ENCODE measurements at regions not wholly inside any gene's neighbourhood (a gene's known extent, or its start where the extent isn't known, plus 50 kb on each side); places are given as distances from the start of the nearest gene placed in this dataset.

- TF ChIP-seq EP300 (IDR thresholded peaks at IDR 0.05; ENCODE audit: borderline replicate concordance in 1 of 2, low read depth in 2 of 2, low read length in 2 of 2) (no peak), ATF3 (IDR thresholded peaks at IDR 0.05; ENCODE audit: insufficient read depth, low read depth, low read length) (no peak), SIX5 (IDR thresholded peaks at IDR 0.05; ENCODE audit: low read depth, low read length) (no peak), KDM5A (IDR thresholded peaks at IDR 0.05; ENCODE audit: low read length) (no peak), ZNF274 (IDR thresholded peaks at IDR 0.05; ENCODE audit: borderline replicate concordance, extremely low read depth, low read length) (no peak), ASH2L (IDR thresholded peaks at IDR 0.05; ENCODE audit: low read length) (no peak), HDAC6 (IDR thresholded peaks at IDR 0.05; ENCODE audit: low read depth, low read length) (no peak), EZH2 (IDR thresholded peaks at IDR 0.05; ENCODE audit: low read depth, low read length, severe bottlenecking) (no peak), SIN3A (conservative IDR thresholded peaks at IDR 0.05 in 1 of 2, IDR thresholded peaks at IDR 0.05 in 1 of 2; ENCODE audit: low read depth in 1 of 2, low read length in 2 of 2) (no peak), SP2 (IDR thresholded peaks at IDR 0.05; ENCODE audit: low read length) (no peak), USF2 (IDR thresholded peaks at IDR 0.05; ENCODE audit: low read length) (no peak), SP4 (IDR thresholded peaks at IDR 0.05; ENCODE audit: low read length) (no peak), CREB1 (IDR thresholded peaks at IDR 0.05) (no peak), TAF7 (optimal IDR thresholded peaks at IDR 0.05; ENCODE audit: borderline replicate concordance, low read depth, low read length) (no peak), RBBP5 (IDR thresholded peaks at IDR 0.05; ENCODE audit: borderline replicate concordance, low read depth, low read length) (no peak), CTCF (IDR thresholded peaks at IDR 0.05; ENCODE audit: control extremely low read depth in 1 of 3, insufficient read depth in 1 of 3, low read depth in 1 of 3, low read length in 3 of 3) (no peak), SRF (IDR thresholded peaks at IDR 0.05; ENCODE audit: low read depth, low read length) (no peak), GABPA (IDR thresholded peaks at IDR 0.05; ENCODE audit: borderline replicate concordance, insufficient read depth, low read length) (no peak), SUZ12 (IDR thresholded peaks at IDR 0.05; ENCODE audit: low read length) (no peak)
Observed at GRCh38 chr11:31912808-31913207, 101.7 kb upstream of the PAX6 start (continued).

Measured in H1 (cell line).